Astrocyte (in vitro differentiated cells and primary cell): ENCODE measurements at regions not wholly inside any gene's neighbourhood (a gene's known extent, or its start where the extent isn't known, plus 50 kb on each side); places are given as distances from the start of the nearest gene placed in this dataset.

ENCODE experiments used
- DNase-seq: peaks from one replicate; pipeline ENCODE4 v3.0.0-alpha.2; 2010; ENCODE audit warnings: low read depth
- FAIRE-seq: peaks from 2 replicates; lab custom pipeline; 2011; peaks lifted over from hg19 to GRCh38; lab: Jason Lieb, UNC
- H2AFZ ChIP-seq: 2 replicates; pipeline ENCODE4 v1.6.0; 2012; ENCODE audit warnings: low read depth, low read length, inconsistent platforms
- H3K27ac ChIP-seq: 2 replicates; pipeline ENCODE4 v1.5.1; 2011; ENCODE audit warnings: low read depth, low read length, inconsistent platforms
- H3K27me3 ChIP-seq: 2 replicates; pipeline ENCODE4 v1.6.0; 2011; ENCODE audit warnings: low read length, inconsistent platforms; ENCODE audit not compliant: insufficient read depth
- H3K36me3 ChIP-seq: 2 replicates; pipeline ENCODE4 v1.5.1; 2011; ENCODE audit warnings: low read length, inconsistent platforms; ENCODE audit not compliant: insufficient read depth
- H3K4me1 ChIP-seq: 2 replicates; pipeline ENCODE4 v1.5.1; 2011; ENCODE audit warnings: low read length, inconsistent platforms; ENCODE audit not compliant: insufficient read depth
- H3K4me2 ChIP-seq: 2 replicates; pipeline ENCODE4 v1.6.0; 2012; ENCODE audit warnings: low read length, inconsistent platforms
- H3K4me3 ChIP-seq: 2 replicates; pipeline ENCODE4 v1.5.1; 2011; ENCODE audit warnings: low read depth, mild to moderate bottlenecking, low read length, inconsistent platforms; ENCODE audit not compliant: insufficient read depth
- H3K79me2 ChIP-seq: 2 replicates; pipeline ENCODE4 v1.6.0; 2012; ENCODE audit warnings: mild to moderate bottlenecking, low read length, inconsistent platforms; ENCODE audit not compliant: insufficient read depth
- H3K9ac ChIP-seq: 2 replicates; pipeline ENCODE4 v1.6.0; 2012; ENCODE audit warnings: mild to moderate bottlenecking, low read length, inconsistent platforms
- H3K9me3 ChIP-seq: 2 replicates; pipeline ENCODE4 v1.5.1; 2012; ENCODE audit warnings: low read depth, mild to moderate bottlenecking, low read length, inconsistent platforms; ENCODE audit not compliant: insufficient read depth
- H4K20me1 ChIP-seq: 2 replicates; pipeline ENCODE4 v1.6.0; 2012; ENCODE audit warnings: low read length, inconsistent platforms; ENCODE audit not compliant: insufficient read depth
- H3K27ac Mint-ChIP-seq: one replicate; pipeline ENCODE4 v1.8.0; 2021; ENCODE audit warnings: mild to moderate bottlenecking, mixed read lengths; ENCODE audit not compliant: unreplicated experiment
- H3K27me3 Mint-ChIP-seq: one replicate; pipeline ENCODE4 v1.8.0; 2021; ENCODE audit warnings: low read depth, mixed read lengths; ENCODE audit not compliant: unreplicated experiment
- H3K36me3 Mint-ChIP-seq: one replicate; pipeline ENCODE4 v1.8.0; 2021; ENCODE audit warnings: low read depth, mixed read lengths; ENCODE audit not compliant: unreplicated experiment
- H3K4me1 Mint-ChIP-seq: one replicate; pipeline ENCODE4 v1.8.0; 2021; ENCODE audit warnings: low read depth, mixed read lengths; ENCODE audit not compliant: unreplicated experiment
- H3K4me3 Mint-ChIP-seq: one replicate; pipeline ENCODE4 v1.8.0; 2021; ENCODE audit warnings: mild to moderate bottlenecking, moderate library complexity, mixed read lengths; ENCODE audit not compliant: unreplicated experiment
- H3K9me3 Mint-ChIP-seq: one replicate; pipeline ENCODE4 v1.8.0; 2021; ENCODE audit warnings: mild to moderate bottlenecking, mixed read lengths; ENCODE audit not compliant: unreplicated experiment
- CTCF ChIP-seq: IDR thresholded peaks from 2 replicates; pipeline ENCODE4 v1.5.1; 2011; ENCODE audit warnings: low read depth, mild to moderate bottlenecking, inconsistent platforms, low read length, moderate library complexity; ENCODE audit not compliant: insufficient read depth
- EZH2 ChIP-seq: IDR thresholded peaks from 2 replicates; pipeline ENCODE4 v1.6.1; 2012; ENCODE audit warnings: mild to moderate bottlenecking, low read length, inconsistent platforms; ENCODE audit not compliant: insufficient read depth

GRCh38 chr6:133165235-133165634, 75.9 kb upstream of the EYA4 start:
- Mint-ChIP-seq H3K27ac (no peak overlapping the region), H3K27me3 (no peaks in the 10 kb centered on the region), H3K9me3 (no peaks in the 10 kb centered on the region), H3K4me3 (no peak overlapping the region), H3K4me1 (no peaks in the 10 kb centered on the region), H3K36me3 (no peaks in the 10 kb centered on the region)
- no peak overlapping the region for H3K27ac ChIP-seq
- no peak overlapping the region for H3K9ac ChIP-seq
- H4K20me1 ChIP-seq: no peaks in the 10 kb centered on the region
- H2AFZ ChIP-seq: no peak overlapping the region
- no peaks in the 10 kb centered on the region for H3K27me3 ChIP-seq
- H3K4me2 ChIP-seq: no peak overlapping the region
- no peak for DNase-seq
- no peaks in the 10 kb centered on the region for H3K4me1 ChIP-seq
- no peak for TF ChIP-seq EZH2
- TF ChIP-seq CTCF: no peak
- no peak overlapping the region for H3K4me3 ChIP-seq
- no peak for FAIRE-seq
- H3K36me3 ChIP-seq: no peaks in the 10 kb centered on the region
- H3K79me2 ChIP-seq: no peaks in the 10 kb centered on the region
- no peaks in the 10 kb centered on the region for H3K9me3 ChIP-seq

GRCh38 chr6:133166766-133167165, 74.4 kb upstream of the EYA4 start:
- H3K4me1 ChIP-seq: no peaks in the 10 kb centered on the region
- H3K4me3 ChIP-seq: no peak overlapping the region
- Mint-ChIP-seq H3K4me3 (no peak overlapping the region), H3K27ac (no peak overlapping the region), H3K4me1 (no peaks in the 10 kb centered on the region), H3K27me3 (no peaks in the 10 kb centered on the region), H3K36me3 (no peaks in the 10 kb centered on the region), H3K9me3 (no peaks in the 10 kb centered on the region)
- no peaks in the 10 kb centered on the region for H3K36me3 ChIP-seq
- no peak overlapping the region for H3K9ac ChIP-seq
- H3K4me2 ChIP-seq: no peak overlapping the region
- TF ChIP-seq CTCF: no peak
- no peak for TF ChIP-seq EZH2
- DNase-seq (no peak), FAIRE-seq (no peak)
- H3K27me3 ChIP-seq: no peaks in the 10 kb centered on the region
- H4K20me1 ChIP-seq: no peaks in the 10 kb centered on the region
- H3K79me2 ChIP-seq: no peaks in the 10 kb centered on the region
- H3K27ac ChIP-seq: no peak overlapping the region
- H3K9me3 ChIP-seq: no peaks in the 10 kb centered on the region
- H2AFZ ChIP-seq: no peak overlapping the region

- no peak overlapping the region for H3K4me2 ChIP-seq
- peaks cover 12% of the 10 kb centered on the region for H3K9me3 ChIP-seq
- Mint-ChIP-seq H3K27me3 (no peaks in the 10 kb centered on the region), H3K9me3 (no peaks in the 10 kb centered on the region), H3K4me1 (no peaks in the 10 kb centered on the region), H3K4me3 (no peak overlapping the region), H3K27ac (no peak overlapping the region), H3K36me3 (no peaks in the 10 kb centered on the region)
- no peak for FAIRE-seq
- H3K4me1 ChIP-seq: no peaks in the 10 kb centered on the region
- H4K20me1 ChIP-seq: no peaks in the 10 kb centered on the region
- no peaks in the 10 kb centered on the region for H3K36me3 ChIP-seq
- TF ChIP-seq EZH2 (no peak), CTCF (no peak)
- H3K27ac ChIP-seq: no peak overlapping the region
- H2AFZ ChIP-seq: no peak overlapping the region
- DNase-seq: no peak
- no peak overlapping the region for H3K4me3 ChIP-seq
- no peak overlapping the region for H3K9ac ChIP-seq
- H3K79me2 ChIP-seq: no peaks in the 10 kb centered on the region
- H3K27me3 ChIP-seq: no peaks in the 10 kb centered on the region
Measured at GRCh38 chr6:133169901-133170300, 71.3 kb upstream of the EYA4 start.
